Ishikawa (cell line): ENCODE measurements at regions not wholly inside any gene's neighbourhood (a gene's known extent, or its start where the extent isn't known, plus 50 kb on each side); places are given as distances from the start of the nearest gene placed in this dataset.

ENCODE experiments used
- CEBPB ChIP-seq: IDR thresholded peaks from 2 replicates; pipeline ENCODE4 v1.6.1; 2012
- CREB1 ChIP-seq: IDR thresholded peaks from 2 replicates; pipeline ENCODE4 v1.6.1; 2012; ENCODE audit warnings: low read depth
- EGR1 ChIP-seq: IDR thresholded peaks from 2 replicates; pipeline ENCODE4 v1.6.1; 2012
- EP300 ChIP-seq: IDR thresholded peaks from 2 replicates; pipeline ENCODE4 v1.6.1; 2012; ENCODE audit warnings: borderline replicate concordance
- FOXM1 ChIP-seq: IDR thresholded peaks from 2 replicates; pipeline ENCODE4 v1.6.1; 2012; ENCODE audit warnings: low read depth, borderline replicate concordance
- NFIC ChIP-seq: IDR thresholded peaks from 2 replicates; pipeline ENCODE4 v1.6.1; 2012
- RAD21 ChIP-seq: IDR thresholded peaks from 2 replicates; pipeline ENCODE4 v1.6.1; 2012; ENCODE audit warnings: low read depth
- TAF1 ChIP-seq: IDR thresholded peaks from 2 replicates; pipeline ENCODE4 v1.6.1; 2012; ENCODE audit warnings: low read depth, mild to moderate bottlenecking
- TCF12 ChIP-seq: IDR thresholded peaks from 2 replicates; pipeline ENCODE4 v1.6.1; 2012; ENCODE audit warnings: low read depth
- TEAD4 ChIP-seq: IDR thresholded peaks from 2 replicates; pipeline ENCODE4 v1.6.1; 2012
- USF1 ChIP-seq: IDR thresholded peaks from 2 replicates; pipeline ENCODE4 v1.6.1; 2012
- YY1 ChIP-seq: IDR thresholded peaks from 2 replicates; pipeline ENCODE4 v1.6.1; 2012; ENCODE audit warnings: low read depth
- ZBTB7A ChIP-seq: IDR thresholded peaks from 2 replicates; pipeline ENCODE4 v1.6.1; 2012; ENCODE audit warnings: low read depth
- TF ChIP-seq, protein P1 (sequence below): IDR thresholded peaks from 2 replicates; pipeline ENCODE4 v1.6.1; 2012; ENCODE audit warnings: low read depth, mild to moderate bottlenecking
- TF ChIP-seq, protein P2 (sequence below): IDR thresholded peaks from 2 replicates; pipeline ENCODE4 v1.6.1; 2012

- no peak for TF ChIP-seq CEBPB
- no peak for TF ChIP-seq TEAD4
- TF ChIP-seq, protein P1, sequence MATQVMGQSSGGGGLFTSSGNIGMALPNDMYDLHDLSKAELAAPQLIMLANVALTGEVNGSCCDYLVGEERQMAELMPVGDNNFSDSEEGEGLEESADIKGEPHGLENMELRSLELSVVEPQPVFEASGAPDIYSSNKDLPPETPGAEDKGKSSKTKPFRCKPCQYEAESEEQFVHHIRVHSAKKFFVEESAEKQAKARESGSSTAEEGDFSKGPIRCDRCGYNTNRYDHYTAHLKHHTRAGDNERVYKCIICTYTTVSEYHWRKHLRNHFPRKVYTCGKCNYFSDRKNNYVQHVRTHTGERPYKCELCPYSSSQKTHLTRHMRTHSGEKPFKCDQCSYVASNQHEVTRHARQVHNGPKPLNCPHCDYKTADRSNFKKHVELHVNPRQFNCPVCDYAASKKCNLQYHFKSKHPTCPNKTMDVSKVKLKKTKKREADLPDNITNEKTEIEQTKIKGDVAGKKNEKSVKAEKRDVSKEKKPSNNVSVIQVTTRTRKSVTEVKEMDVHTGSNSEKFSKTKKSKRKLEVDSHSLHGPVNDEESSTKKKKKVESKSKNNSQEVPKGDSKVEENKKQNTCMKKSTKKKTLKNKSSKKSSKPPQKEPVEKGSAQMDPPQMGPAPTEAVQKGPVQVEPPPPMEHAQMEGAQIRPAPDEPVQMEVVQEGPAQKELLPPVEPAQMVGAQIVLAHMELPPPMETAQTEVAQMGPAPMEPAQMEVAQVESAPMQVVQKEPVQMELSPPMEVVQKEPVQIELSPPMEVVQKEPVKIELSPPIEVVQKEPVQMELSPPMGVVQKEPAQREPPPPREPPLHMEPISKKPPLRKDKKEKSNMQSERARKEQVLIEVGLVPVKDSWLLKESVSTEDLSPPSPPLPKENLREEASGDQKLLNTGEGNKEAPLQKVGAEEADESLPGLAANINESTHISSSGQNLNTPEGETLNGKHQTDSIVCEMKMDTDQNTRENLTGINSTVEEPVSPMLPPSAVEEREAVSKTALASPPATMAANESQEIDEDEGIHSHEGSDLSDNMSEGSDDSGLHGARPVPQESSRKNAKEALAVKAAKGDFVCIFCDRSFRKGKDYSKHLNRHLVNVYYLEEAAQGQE, result no peak
- TF ChIP-seq TCF12, result no peak
- TF ChIP-seq YY1, result no peak
- TF ChIP-seq USF1, result no peak
- no peak for TF ChIP-seq ZBTB7A
- TF ChIP-seq RAD21, result no peak
- TF ChIP-seq NFIC, result no peak
- TF ChIP-seq, protein P2, sequence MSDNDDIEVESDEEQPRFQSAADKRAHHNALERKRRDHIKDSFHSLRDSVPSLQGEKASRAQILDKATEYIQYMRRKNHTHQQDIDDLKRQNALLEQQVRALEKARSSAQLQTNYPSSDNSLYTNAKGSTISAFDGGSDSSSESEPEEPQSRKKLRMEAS, result no peak
- TF ChIP-seq CREB1, result no peak
- no peak for TF ChIP-seq TAF1
- TF ChIP-seq EGR1, result no peak
- no peak for TF ChIP-seq EP300
- no peak for TF ChIP-seq FOXM1
These were observed 86.2 kb upstream of the SSTR1 start for GRCh38 chr14:38121320-38122020.

- no peak for TF ChIP-seq FOXM1
- no peak for TF ChIP-seq TCF12
- TF ChIP-seq EP300, result no peak
- no peak for TF ChIP-seq ZBTB7A
- TF ChIP-seq YY1, result no peak
- no peak for TF ChIP-seq USF1
These were observed 85.5 kb upstream of the SSTR1 start for GRCh38 chr14:38122241-38122640.

GRCh38 chr14:38124506-38124905, 83.2 kb upstream of the SSTR1 start:
- TF ChIP-seq, protein P2, result no peak
- TF ChIP-seq ZBTB7A, result no peak
- TF ChIP-seq, protein P1, result no peak
- TF ChIP-seq FOXM1, result no peak

DNA sequence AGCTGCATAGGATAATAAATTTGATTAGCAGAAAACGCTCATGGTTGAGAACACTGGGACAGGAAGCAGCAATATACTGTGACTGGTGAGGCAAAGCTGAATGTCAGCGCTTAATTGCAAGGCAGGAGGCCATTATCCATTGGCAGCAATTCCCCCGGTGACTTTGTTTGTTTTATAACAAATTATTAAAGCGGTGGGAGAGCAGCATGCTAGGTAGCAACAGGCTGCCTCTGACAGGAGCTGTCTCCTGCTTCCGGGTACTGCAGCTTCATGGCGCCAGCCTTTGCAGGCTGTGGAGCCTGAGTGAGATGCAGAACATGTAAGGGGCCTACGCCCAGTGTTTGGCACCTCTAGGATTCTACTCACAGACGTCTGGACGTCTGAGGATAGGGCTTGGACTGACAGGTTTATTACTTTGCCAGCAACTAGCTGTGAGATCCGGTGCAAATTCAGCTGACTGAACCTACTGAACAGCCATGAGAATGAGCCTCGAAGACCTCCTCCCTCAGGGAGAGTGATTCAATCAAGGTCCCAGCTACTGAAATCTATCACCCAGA, 82.1 kb upstream of the SSTR1 start:
- no peak for TF ChIP-seq EP300
- no peak for TF ChIP-seq FOXM1
- TF ChIP-seq, protein P1, result no peak
- no peak for TF ChIP-seq EGR1
- no peak for TF ChIP-seq TAF1
- TF ChIP-seq CEBPB, result no peak
- TF ChIP-seq USF1, result no peak
- TF ChIP-seq, protein P2, result no peak
- TF ChIP-seq NFIC, result no peak
- no peak for TF ChIP-seq YY1
- no peak for TF ChIP-seq ZBTB7A
- TF ChIP-seq RAD21, result no peak
- TF ChIP-seq TCF12, result no peak
